GM18505 (cell line): ENCODE measurements at regions not wholly inside any gene's neighbourhood (a gene's known extent, or its start where the extent isn't known, plus 50 kb on each side); places are given as distances from the start of the nearest gene placed in this dataset.
"Not testable (repeated sequence)": the region's sequence is repeated elsewhere in the genome, so short reads cannot be mapped to it uniquely, and the experiment has no call there.

ENCODE experiments used
- ATAC-seq: cut with Tn5 transposase; IDR thresholded peaks from one replicate; pipeline ENCODE4 v1.9.1; 2021; ENCODE audit not compliant: unreplicated experiment
- POLR2A ChIP-seq: IDR thresholded peaks from 4 replicates; pipeline ENCODE4 v1.6.1; 2011; ENCODE audit warnings: borderline replicate concordance; ENCODE audit not compliant: insufficient read depth, insufficient read length; ENCODE audit errors: extremely low read depth

DNA sequence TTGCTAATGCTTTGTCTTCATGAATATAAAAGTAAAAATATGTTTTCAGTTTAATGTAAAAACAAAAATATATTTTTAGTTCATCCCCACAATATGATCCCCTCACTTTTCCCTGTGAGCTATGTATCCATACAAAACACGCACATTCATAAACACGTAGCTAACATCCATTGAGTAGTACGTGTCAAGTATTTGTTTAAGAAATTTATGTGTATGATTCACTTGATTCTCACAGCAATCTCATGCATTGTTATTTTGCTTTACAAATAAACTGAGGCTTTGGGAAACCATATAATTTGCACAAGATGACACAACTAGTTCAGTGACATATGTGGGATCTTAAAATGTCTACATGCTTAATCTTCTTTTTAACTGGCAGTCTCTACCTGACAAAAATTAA, 329.6 kb upstream of the SEMA3C start:
- TF ChIP-seq POLR2A: no peak
- ATAC-seq: no peak

GRCh38 chr7:81247364-81247763, 328.5 kb upstream of the SEMA3C start:
- ATAC-seq: not testable (repeated sequence)

DNA sequence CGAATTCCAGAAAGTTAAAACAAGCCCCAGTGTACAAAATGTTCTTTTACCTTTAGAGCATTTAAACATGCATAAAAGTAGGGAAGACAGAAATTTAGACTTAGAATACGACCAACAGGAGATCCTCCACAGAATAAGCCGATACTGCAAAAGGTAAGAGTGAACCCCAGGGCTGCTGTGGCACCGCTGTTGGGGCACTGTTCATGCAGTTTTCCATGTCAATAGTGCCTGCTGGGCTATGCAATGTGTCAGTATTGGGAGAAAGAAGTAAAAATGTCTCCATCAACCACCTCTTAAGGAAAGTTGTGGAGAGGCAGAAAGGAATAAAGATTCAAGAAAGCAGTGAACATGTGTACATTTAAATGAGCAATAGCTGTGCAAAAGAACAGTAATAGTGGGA, 326.5 kb upstream of the SEMA3C start:
- no peak for TF ChIP-seq POLR2A
- ATAC-seq: no peak

DNA sequence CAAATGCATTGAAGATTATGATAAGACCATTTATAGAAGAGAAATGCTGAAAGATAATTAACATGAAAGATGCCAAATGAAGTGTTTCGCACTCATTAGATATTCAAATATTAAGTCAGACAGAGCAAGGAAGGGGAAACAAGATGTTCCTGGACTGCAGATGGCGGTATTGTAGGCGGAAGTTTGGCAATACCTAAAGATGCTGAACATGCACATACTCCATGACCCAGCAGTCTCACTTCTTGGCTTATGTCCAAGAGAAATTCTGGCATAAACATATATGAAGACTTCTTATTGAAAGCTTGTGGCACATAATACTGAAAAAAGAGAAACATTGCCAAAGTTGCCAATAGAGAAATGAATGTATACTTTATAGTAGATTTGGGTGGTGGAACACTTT, 325.4 kb upstream of the SEMA3C start:
- no peak for TF ChIP-seq POLR2A
- no peak for ATAC-seq

DNA sequence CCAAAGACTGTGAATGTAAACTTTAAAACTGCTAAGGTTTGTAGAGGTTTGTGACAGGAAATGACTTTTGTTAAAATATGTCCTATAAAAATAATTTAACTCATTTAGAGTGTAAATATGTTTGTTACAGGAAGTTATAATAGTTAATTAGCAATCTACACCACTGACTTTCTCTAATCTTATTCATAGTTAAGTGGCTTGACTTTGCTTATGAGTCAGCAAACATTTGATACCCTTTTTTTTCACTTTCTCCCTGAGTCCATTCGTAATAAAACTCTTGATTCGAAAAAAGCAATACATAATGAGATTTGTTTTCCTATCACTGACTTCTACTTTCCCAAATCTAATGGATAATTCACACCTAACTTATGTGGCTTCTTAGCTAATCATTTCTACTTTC, 317.7 kb upstream of the SEMA3C start:
- no peak for ATAC-seq
- TF ChIP-seq POLR2A: no peak

GRCh38 chr7:81235997-81236396, 317.1 kb upstream of the SEMA3C start:
- ATAC-seq: no peak
- TF ChIP-seq POLR2A: no peak

DNA sequence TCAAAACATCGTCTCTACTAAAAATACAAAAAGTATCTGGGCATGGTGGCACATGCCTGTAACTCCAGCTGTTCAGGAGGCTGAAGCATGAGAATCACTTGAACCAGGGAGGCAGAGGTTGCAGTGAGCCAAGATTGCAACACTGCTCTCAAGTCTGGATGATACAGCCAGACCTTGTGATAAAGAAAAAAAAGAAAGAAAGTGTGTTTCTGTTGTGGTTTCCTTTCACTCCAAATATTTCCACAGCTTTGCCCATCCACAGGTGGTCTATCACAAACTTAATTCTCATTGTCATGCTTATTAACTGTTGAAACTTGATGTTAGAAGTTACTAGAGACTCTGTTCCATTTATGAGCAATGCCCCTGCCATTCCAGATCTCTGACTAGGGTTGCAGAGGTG, 316.0 kb upstream of the SEMA3C start:
- ATAC-seq: no peak
- no peak for TF ChIP-seq POLR2A

GRCh38 chr7:81233208-81233940, 314.5 kb upstream of the SEMA3C start:
- no peak for TF ChIP-seq POLR2A
- ATAC-seq: no peak

- no peak for ATAC-seq
- no peak for TF ChIP-seq POLR2A
These were observed 313.4 kb upstream of the SEMA3C start for GRCh38 chr7:81232084-81232799.

- TF ChIP-seq POLR2A: no peak
- ATAC-seq: no peak
These were observed 312.5 kb upstream of the SEMA3C start for GRCh38 chr7:81231301-81231838.

DNA sequence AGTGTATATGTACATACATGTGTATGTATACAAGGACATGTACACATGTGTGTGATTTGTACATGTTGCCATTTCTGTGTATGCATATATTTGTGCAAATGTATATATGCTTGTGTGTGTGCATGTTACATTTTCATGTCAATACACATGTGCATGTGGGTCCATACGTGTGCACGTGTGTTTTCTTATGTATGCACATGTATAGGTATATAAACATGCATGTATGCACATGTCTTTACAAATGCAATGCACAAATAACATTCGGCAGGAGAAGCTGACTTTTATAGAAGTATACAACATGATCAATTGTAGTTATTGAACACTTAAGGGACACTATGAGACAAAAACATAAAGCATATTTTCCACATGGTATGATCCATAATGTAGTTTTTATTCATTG, 307.4 kb upstream of the SEMA3C start:
- no peak for TF ChIP-seq POLR2A
- ATAC-seq: no peak

DNA sequence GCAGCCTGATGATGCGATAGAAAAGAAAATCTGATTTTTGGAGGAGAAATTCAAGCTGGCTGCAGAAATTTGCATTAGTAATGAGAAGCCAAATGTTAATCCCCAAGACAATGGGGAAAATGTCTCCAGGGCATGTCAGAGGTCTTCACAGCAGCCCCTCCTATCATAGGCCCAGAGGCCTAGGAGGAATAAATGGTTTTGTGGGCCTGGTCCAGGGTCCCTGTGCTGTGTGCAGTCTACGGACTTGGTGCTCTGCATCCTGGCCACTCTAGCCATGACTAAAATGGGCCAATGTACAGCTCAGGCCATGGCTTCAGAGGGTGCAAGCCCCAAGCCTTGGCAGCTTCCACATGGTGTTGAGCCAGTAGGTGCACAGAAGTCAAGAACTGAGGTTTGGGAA, 303.8 kb upstream of the SEMA3C start:
- ATAC-seq: not testable (repeated sequence)

DNA sequence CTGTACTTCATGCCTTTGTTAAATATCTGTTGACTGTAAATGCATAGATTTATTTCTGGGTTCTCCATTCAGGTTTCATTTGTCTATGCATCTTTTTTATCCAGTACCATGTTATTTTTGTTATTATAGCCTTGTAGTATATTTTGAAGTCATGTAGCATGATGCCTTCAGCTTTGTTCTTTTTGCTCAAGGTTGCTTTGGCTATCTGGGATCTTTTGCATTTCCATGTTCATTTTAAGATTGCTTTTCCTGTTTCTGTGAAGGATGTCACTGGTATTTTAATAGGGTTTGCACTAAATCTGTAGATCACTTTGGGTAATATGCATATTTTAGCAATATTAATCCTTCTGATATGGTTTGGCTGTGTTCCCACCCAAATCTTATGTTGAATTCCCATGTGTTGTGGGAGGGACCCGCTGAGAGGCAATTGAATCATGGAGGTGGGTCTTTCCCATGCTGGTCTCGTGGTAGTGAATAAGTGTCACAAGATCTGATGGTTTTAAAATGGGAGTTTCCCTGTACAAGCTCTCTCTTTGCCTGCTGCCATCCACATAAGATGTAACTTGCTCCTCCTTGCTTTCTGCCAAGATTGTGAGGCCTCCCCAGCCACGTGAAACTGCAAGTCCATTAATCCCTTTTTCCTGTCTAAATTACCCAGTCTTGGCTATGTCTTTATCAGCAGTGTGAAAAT, 302.8 kb upstream of the SEMA3C start:
- ATAC-seq: no peak
- TF ChIP-seq POLR2A: no peak

GRCh38 chr7:81218480-81219106, 299.7 kb upstream of the SEMA3C start:
- TF ChIP-seq POLR2A: no peak
- ATAC-seq: no peak

GRCh38 chr7:81213394-81213793, 294.5 kb upstream of the SEMA3C start:
- TF ChIP-seq POLR2A: no peak
- ATAC-seq: no peak
